DND-41 (cell line): ENCODE measurements at regions not wholly inside any gene's neighbourhood (a gene's known extent, or its start where the extent isn't known, plus 50 kb on each side); places are given as distances from the start of the nearest gene placed in this dataset.

ENCODE experiments used
- EZH2 ChIP-seq: IDR thresholded peaks from 3 replicates; pipeline ENCODE4 v1.6.1; 2012; ENCODE audit warnings: borderline replicate concordance, low read depth, mild to moderate bottlenecking, moderate library complexity, low read length, inconsistent platforms; ENCODE audit not compliant: severe bottlenecking
- TF ChIP-seq, protein P1 (sequence below): IDR thresholded peaks from 2 replicates; pipeline ENCODE4 v1.5.1; 2012; ENCODE audit warnings: borderline replicate concordance, low read length, moderate library complexity, mild to moderate bottlenecking; ENCODE audit not compliant: poor library complexity, severe bottlenecking; ENCODE audit errors: extremely low read depth

DNA sequence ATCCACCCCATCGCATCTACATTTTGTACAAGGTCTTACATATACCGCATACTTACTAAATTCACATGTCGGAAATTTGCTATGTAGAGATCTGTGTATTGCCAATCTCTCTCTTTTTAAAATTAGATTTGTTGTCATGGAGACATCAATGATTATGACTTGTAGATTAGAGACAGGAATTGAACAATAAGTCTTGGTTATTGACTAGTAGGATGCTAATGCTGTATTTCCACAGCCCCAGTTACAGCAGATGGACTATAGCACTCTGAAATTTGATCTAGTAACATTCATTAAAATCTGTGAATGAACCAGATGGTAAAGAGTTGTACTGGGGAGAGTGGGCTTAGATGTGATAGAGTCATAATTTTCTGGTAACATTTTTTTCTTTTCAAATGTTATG is 805.7 kb downstream of the SLC4A3 start:
- TF ChIP-seq, protein P1, sequence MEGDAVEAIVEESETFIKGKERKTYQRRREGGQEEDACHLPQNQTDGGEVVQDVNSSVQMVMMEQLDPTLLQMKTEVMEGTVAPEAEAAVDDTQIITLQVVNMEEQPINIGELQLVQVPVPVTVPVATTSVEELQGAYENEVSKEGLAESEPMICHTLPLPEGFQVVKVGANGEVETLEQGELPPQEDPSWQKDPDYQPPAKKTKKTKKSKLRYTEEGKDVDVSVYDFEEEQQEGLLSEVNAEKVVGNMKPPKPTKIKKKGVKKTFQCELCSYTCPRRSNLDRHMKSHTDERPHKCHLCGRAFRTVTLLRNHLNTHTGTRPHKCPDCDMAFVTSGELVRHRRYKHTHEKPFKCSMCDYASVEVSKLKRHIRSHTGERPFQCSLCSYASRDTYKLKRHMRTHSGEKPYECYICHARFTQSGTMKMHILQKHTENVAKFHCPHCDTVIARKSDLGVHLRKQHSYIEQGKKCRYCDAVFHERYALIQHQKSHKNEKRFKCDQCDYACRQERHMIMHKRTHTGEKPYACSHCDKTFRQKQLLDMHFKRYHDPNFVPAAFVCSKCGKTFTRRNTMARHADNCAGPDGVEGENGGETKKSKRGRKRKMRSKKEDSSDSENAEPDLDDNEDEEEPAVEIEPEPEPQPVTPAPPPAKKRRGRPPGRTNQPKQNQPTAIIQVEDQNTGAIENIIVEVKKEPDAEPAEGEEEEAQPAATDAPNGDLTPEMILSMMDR, result no peak
- TF ChIP-seq EZH2, result no peak
